Suprapubic skin (tissue), 3 donors: ENCODE measurements at regions not wholly inside any gene's neighbourhood (a gene's known extent, or its start where the extent isn't known, plus 50 kb on each side); places are given as distances from the start of the nearest gene placed in this dataset.

Experiments
- POLR2A ChIP-seq, 2 donors: fragments of 450-650 bp; IDR thresholded peaks; one replicate each; pipeline ENCODE4 v1.6.1; 2017; ENCODE audit warnings: antibody characterized with exemption in 2 of 2, mild to moderate bottlenecking in 2 of 2, moderate library complexity in 2 of 2
- TF ChIP-seq, protein P1 (sequence below), 2 donors: fragments of 200-600 bp in 1 of 2; fragments of 450-650 bp in 1 of 2; sonication (generic) in 1 of 2; IDR thresholded peaks; one replicate each; pipeline ENCODE4 v1.5.1; 2016 to 2019; ENCODE audit warnings: antibody characterized with exemption in 2 of 2, mild to moderate bottlenecking in 1 of 2, moderate library complexity in 1 of 2

DNA sequence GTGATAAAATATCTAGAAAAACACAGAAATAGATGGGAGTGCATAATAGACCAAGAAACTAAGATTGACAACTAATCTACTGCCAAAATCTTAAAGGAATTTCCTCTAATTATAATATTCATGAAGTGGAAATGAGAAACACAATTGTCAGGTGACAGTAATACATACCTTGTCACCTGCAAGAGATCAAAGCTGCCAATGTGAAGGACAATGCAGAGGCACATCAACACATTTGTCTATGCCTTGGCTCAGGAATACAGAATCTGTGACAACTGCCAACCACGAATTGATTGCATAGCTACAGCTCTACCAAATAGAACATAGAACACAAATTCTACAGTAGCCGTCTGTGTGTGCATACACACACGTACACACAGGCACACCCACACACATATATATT lies 295.7 kb downstream of the PPARGC1A start:
- no peak for TF ChIP-seq POLR2A (IDR thresholded peaks at IDR 0.05)
- TF ChIP-seq, protein P1, sequence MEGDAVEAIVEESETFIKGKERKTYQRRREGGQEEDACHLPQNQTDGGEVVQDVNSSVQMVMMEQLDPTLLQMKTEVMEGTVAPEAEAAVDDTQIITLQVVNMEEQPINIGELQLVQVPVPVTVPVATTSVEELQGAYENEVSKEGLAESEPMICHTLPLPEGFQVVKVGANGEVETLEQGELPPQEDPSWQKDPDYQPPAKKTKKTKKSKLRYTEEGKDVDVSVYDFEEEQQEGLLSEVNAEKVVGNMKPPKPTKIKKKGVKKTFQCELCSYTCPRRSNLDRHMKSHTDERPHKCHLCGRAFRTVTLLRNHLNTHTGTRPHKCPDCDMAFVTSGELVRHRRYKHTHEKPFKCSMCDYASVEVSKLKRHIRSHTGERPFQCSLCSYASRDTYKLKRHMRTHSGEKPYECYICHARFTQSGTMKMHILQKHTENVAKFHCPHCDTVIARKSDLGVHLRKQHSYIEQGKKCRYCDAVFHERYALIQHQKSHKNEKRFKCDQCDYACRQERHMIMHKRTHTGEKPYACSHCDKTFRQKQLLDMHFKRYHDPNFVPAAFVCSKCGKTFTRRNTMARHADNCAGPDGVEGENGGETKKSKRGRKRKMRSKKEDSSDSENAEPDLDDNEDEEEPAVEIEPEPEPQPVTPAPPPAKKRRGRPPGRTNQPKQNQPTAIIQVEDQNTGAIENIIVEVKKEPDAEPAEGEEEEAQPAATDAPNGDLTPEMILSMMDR (IDR thresholded peaks at IDR 0.05) = no peak
